ENCODE measurements at regions not wholly inside any gene's neighbourhood (a gene's known extent, or its start where the extent isn't known, plus 50 kb on each side); places are given as distances from the start of the nearest gene placed in this dataset.
A peak's percentile ranks its signal among the peaks of the same experiment; 100 is the strongest.

GRCh38 chr5:84693256-84693655, 308.6 kb upstream of the EDIL3 start:
- Histone ChIP-seq H3K36me3 (ENCODE audit: insufficient read depth, low read length) (no peaks in the 10 kb centered on the region), H3K27me3 (ENCODE audit: insufficient read depth, low read length) (no peaks in the 10 kb centered on the region), H2AFZ (ENCODE audit: low read length, unreplicated experiment) (no peak overlapping the region), H3K79me2 (ENCODE audit: control insufficient read depth, insufficient read depth, low read length, unreplicated experiment) (no peaks in the 10 kb centered on the region), H3K4me1 (ENCODE audit: control insufficient read depth, insufficient read depth, low read length, unreplicated experiment) (peaks cover 2% of the 10 kb centered on the region), H3K27ac (ENCODE audit: low read depth, low read length) (no peak overlapping the region), H3K4me3 (ENCODE audit: low read depth, low read length) (no peak overlapping the region)

GRCh38 chr5:84688566-84688965, 303.9 kb upstream of the EDIL3 start:
- Histone ChIP-seq H2AFZ (ENCODE audit: low read length, unreplicated experiment) (no peak overlapping the region), H3K4me3 (ENCODE audit: low read depth, low read length) (peak overlapping the region; percentile 36; the same call in 1 of the 2 replicates), H3K27ac (ENCODE audit: low read depth, low read length) (peak overlapping the region; percentile 66), H3K4me1 (ENCODE audit: control insufficient read depth, insufficient read depth, low read length, unreplicated experiment) (peaks cover 5% of the 10 kb centered on the region), H3K36me3 (ENCODE audit: insufficient read depth, low read length) (no peaks in the 10 kb centered on the region), H3K79me2 (ENCODE audit: control insufficient read depth, insufficient read depth, low read length, unreplicated experiment) (no peaks in the 10 kb centered on the region), H3K27me3 (ENCODE audit: insufficient read depth, low read length) (no peaks in the 10 kb centered on the region)

- H3K4me3 ChIP-seq (ENCODE audit: low read depth, low read length), result no peak overlapping the region
- no peaks in the 10 kb centered on the region for H3K27me3 ChIP-seq (ENCODE audit: insufficient read depth, low read length)
- H3K79me2 ChIP-seq (ENCODE audit: control insufficient read depth, insufficient read depth, low read length, unreplicated experiment), result no peaks in the 10 kb centered on the region
- H2AFZ ChIP-seq (ENCODE audit: low read length, unreplicated experiment), result no peak overlapping the region
- H3K4me1 ChIP-seq (ENCODE audit: control insufficient read depth, insufficient read depth, low read length, unreplicated experiment), result peaks cover 5% of the 10 kb centered on the region
- no peak overlapping the region for H3K27ac ChIP-seq (ENCODE audit: low read depth, low read length)
- H3K36me3 ChIP-seq (ENCODE audit: insufficient read depth, low read length), result no peaks in the 10 kb centered on the region
These were observed 300.6 kb upstream of the EDIL3 start for GRCh38 chr5:84685121-84685894.

GRCh38 chr5:84683594-84683993, 298.9 kb upstream of the EDIL3 start:
- Histone ChIP-seq H3K27ac (ENCODE audit: low read depth, low read length) (no peak overlapping the region), H3K4me3 (ENCODE audit: low read depth, low read length) (no peak overlapping the region), H2AFZ (ENCODE audit: low read length, unreplicated experiment) (no peak overlapping the region), H3K36me3 (ENCODE audit: insufficient read depth, low read length) (no peaks in the 10 kb centered on the region), H3K4me1 (ENCODE audit: control insufficient read depth, insufficient read depth, low read length, unreplicated experiment) (peaks cover 5% of the 10 kb centered on the region), H3K27me3 (ENCODE audit: insufficient read depth, low read length) (no peaks in the 10 kb centered on the region), H3K79me2 (ENCODE audit: control insufficient read depth, insufficient read depth, low read length, unreplicated experiment) (no peaks in the 10 kb centered on the region)

- Histone ChIP-seq H3K4me1 (ENCODE audit: control insufficient read depth, insufficient read depth, low read length, unreplicated experiment) (no peaks in the 10 kb centered on the region), H2AFZ (ENCODE audit: low read length, unreplicated experiment) (no peak overlapping the region), H3K36me3 (ENCODE audit: insufficient read depth, low read length) (no peaks in the 10 kb centered on the region), H3K27me3 (ENCODE audit: insufficient read depth, low read length) (no peaks in the 10 kb centered on the region), H3K79me2 (ENCODE audit: control insufficient read depth, insufficient read depth, low read length, unreplicated experiment) (no peaks in the 10 kb centered on the region), H3K27ac (ENCODE audit: low read depth, low read length) (no peak overlapping the region), H3K4me3 (ENCODE audit: low read depth, low read length) (no peak overlapping the region)
These were observed 297.9 kb upstream of the EDIL3 start for GRCh38 chr5:84682531-84682930.

- no peak overlapping the region for H2AFZ ChIP-seq (ENCODE audit: low read length, unreplicated experiment)
- H3K27ac ChIP-seq (ENCODE audit: low read depth, low read length), result no peak overlapping the region
- no peak overlapping the region for H3K4me3 ChIP-seq (ENCODE audit: low read depth, low read length)
- no peaks in the 10 kb centered on the region for H3K79me2 ChIP-seq (ENCODE audit: control insufficient read depth, insufficient read depth, low read length, unreplicated experiment)
- no peaks in the 10 kb centered on the region for H3K36me3 ChIP-seq (ENCODE audit: insufficient read depth, low read length)
- no peaks in the 10 kb centered on the region for H3K4me1 ChIP-seq (ENCODE audit: control insufficient read depth, insufficient read depth, low read length, unreplicated experiment)
- no peaks in the 10 kb centered on the region for H3K27me3 ChIP-seq (ENCODE audit: insufficient read depth, low read length)
These were observed 296.2 kb upstream of the EDIL3 start for GRCh38 chr5:84680908-84681307.

GRCh38 chr5:84673785-84674184, 289.1 kb upstream of the EDIL3 start:
- H3K79me2 ChIP-seq (ENCODE audit: control insufficient read depth, insufficient read depth, low read length, unreplicated experiment), result no peaks in the 10 kb centered on the region
- H3K4me3 ChIP-seq (ENCODE audit: low read depth, low read length), result no peak overlapping the region
- no peak overlapping the region for H2AFZ ChIP-seq (ENCODE audit: low read length, unreplicated experiment)
- no peaks in the 10 kb centered on the region for H3K36me3 ChIP-seq (ENCODE audit: insufficient read depth, low read length)
- H3K27me3 ChIP-seq (ENCODE audit: insufficient read depth, low read length), result no peaks in the 10 kb centered on the region
- H3K27ac ChIP-seq (ENCODE audit: low read depth, low read length), result no peak overlapping the region
- no peaks in the 10 kb centered on the region for H3K4me1 ChIP-seq (ENCODE audit: control insufficient read depth, insufficient read depth, low read length, unreplicated experiment)

- no peaks in the 10 kb centered on the region for H3K79me2 ChIP-seq (ENCODE audit: control insufficient read depth, insufficient read depth, low read length, unreplicated experiment)
- no peak overlapping the region for H3K27ac ChIP-seq (ENCODE audit: low read depth, low read length)
- H3K4me3 ChIP-seq (ENCODE audit: low read depth, low read length), result no peak overlapping the region
- no peak overlapping the region for H2AFZ ChIP-seq (ENCODE audit: low read length, unreplicated experiment)
- no peaks in the 10 kb centered on the region for H3K36me3 ChIP-seq (ENCODE audit: insufficient read depth, low read length)
- no peaks in the 10 kb centered on the region for H3K4me1 ChIP-seq (ENCODE audit: control insufficient read depth, insufficient read depth, low read length, unreplicated experiment)
- H3K27me3 ChIP-seq (ENCODE audit: insufficient read depth, low read length), result no peaks in the 10 kb centered on the region
These were observed 282.9 kb upstream of the EDIL3 start for GRCh38 chr5:84667576-84667975.

- no peaks in the 10 kb centered on the region for H3K79me2 ChIP-seq (ENCODE audit: control insufficient read depth, insufficient read depth, low read length, unreplicated experiment)
- H3K4me1 ChIP-seq (ENCODE audit: control insufficient read depth, insufficient read depth, low read length, unreplicated experiment), result no peaks in the 10 kb centered on the region
- no peaks in the 10 kb centered on the region for H3K27me3 ChIP-seq (ENCODE audit: insufficient read depth, low read length)
- H3K36me3 ChIP-seq (ENCODE audit: insufficient read depth, low read length), result no peaks in the 10 kb centered on the region
- H3K27ac ChIP-seq (ENCODE audit: low read depth, low read length), result no peak overlapping the region
- H3K4me3 ChIP-seq (ENCODE audit: low read depth, low read length), result no peak overlapping the region
- H2AFZ ChIP-seq (ENCODE audit: low read length, unreplicated experiment), result no peak overlapping the region
These were observed 265.7 kb upstream of the EDIL3 start for GRCh38 chr5:84650429-84650828.

- Histone ChIP-seq H3K4me3 (ENCODE audit: low read depth, low read length) (no peak overlapping the region), H2AFZ (ENCODE audit: low read length, unreplicated experiment) (no peak overlapping the region), H3K27ac (ENCODE audit: low read depth, low read length) (no peak overlapping the region), H3K79me2 (ENCODE audit: control insufficient read depth, insufficient read depth, low read length, unreplicated experiment) (no peaks in the 10 kb centered on the region), H3K27me3 (ENCODE audit: insufficient read depth, low read length) (no peaks in the 10 kb centered on the region), H3K4me1 (ENCODE audit: control insufficient read depth, insufficient read depth, low read length, unreplicated experiment) (peaks cover 6% of the 10 kb centered on the region), H3K36me3 (ENCODE audit: insufficient read depth, low read length) (no peaks in the 10 kb centered on the region)
These were observed 262.9 kb upstream of the EDIL3 start for GRCh38 chr5:84647581-84647980.

- H2AFZ ChIP-seq (ENCODE audit: low read length, unreplicated experiment), result no peak overlapping the region
These were observed 258.1 kb upstream of the EDIL3 start for GRCh38 chr5:84642795-84643194.

More at GRCh38 chr5:84642795-84643194, 258.1 kb upstream of the EDIL3 start:
- H3K36me3 ChIP-seq (ENCODE audit: insufficient read depth, low read length), result no peaks in the 10 kb centered on the region
- H3K27me3 ChIP-seq (ENCODE audit: insufficient read depth, low read length), result no peaks in the 10 kb centered on the region
- no peak overlapping the region for H3K27ac ChIP-seq (ENCODE audit: low read depth, low read length)
- H3K4me1 ChIP-seq (ENCODE audit: control insufficient read depth, insufficient read depth, low read length, unreplicated experiment), result peaks cover 13% of the 10 kb centered on the region
- H3K4me3 ChIP-seq (ENCODE audit: low read depth, low read length), result no peak overlapping the region
- no peaks in the 10 kb centered on the region for H3K79me2 ChIP-seq (ENCODE audit: control insufficient read depth, insufficient read depth, low read length, unreplicated experiment)

All from ACC112 (cell line).